BLaER1 (cell line): ENCODE measurements at regions not wholly inside any gene's neighbourhood (a gene's known extent, or its start where the extent isn't known, plus 50 kb on each side); places are given as distances from the start of the nearest gene placed in this dataset.

Experiments
- H3K27ac ChIP-seq: shearing (Covaris generic); formaldehyde crosslinking; 2 replicates; pipeline ENCODE4 v1.8.1; 2022
- H3K27me3 ChIP-seq: shearing (Covaris generic); formaldehyde crosslinking; 2 replicates; pipeline ENCODE4 v1.8.1; 2022
- H3K36me3 ChIP-seq: shearing (Covaris generic); formaldehyde crosslinking; 2 replicates; pipeline ENCODE4 v1.8.1; 2022
- H3K4me1 ChIP-seq: shearing (Covaris generic); formaldehyde crosslinking; 2 replicates; pipeline ENCODE4 v1.8.1; 2022
- H3K4me2 ChIP-seq: shearing (Covaris generic); formaldehyde crosslinking; 2 replicates; pipeline ENCODE4 v1.8.1; 2022
- H3K4me3 ChIP-seq: shearing (Covaris generic); formaldehyde crosslinking; 2 replicates; pipeline ENCODE4 v1.8.1; 2022
- H3K9ac ChIP-seq: shearing (Covaris generic); formaldehyde crosslinking; 2 replicates; pipeline ENCODE4 v1.8.1; 2022
- H3K9me3 ChIP-seq: shearing (Covaris generic); formaldehyde crosslinking; 2 replicates; pipeline ENCODE4 v1.8.1; 2022
- H4K20me1 ChIP-seq: shearing (Covaris generic); formaldehyde crosslinking; 2 replicates; pipeline ENCODE4 v1.8.1; 2022
- Cebpa-rat ChIP-seq: shearing (Covaris generic); IDR thresholded peaks from 2 replicates; pipeline ENCODE4 v1.8.1; 2022

- H3K27ac ChIP-seq = no peak overlapping the region
These were observed 94.8 kb downstream of the INHBB start for GRCh38 chr2:120440521-120441350.

GRCh38 chr2:120441351-120441700 lies 95.4 kb downstream of the INHBB start:
- Histone ChIP-seq H3K9ac (no peak overlapping the region), H3K36me3 (no peaks in the 10 kb centered on the region), H3K4me3 (no peak overlapping the region), H3K4me1 (peaks cover 24% of the 10 kb centered on the region), H4K20me1 (peaks cover 6% of the 10 kb centered on the region; the same call in 1 of the 2 replicates), H3K27me3 (peaks cover 45% of the 10 kb centered on the region), H3K27ac (no peak overlapping the region), H3K4me2 (no peak overlapping the region), H3K9me3 (peaks cover 16% of the 10 kb centered on the region)
- TF ChIP-seq Cebpa-rat = no peak

More at GRCh38 chr2:120440521-120441350, 94.8 kb downstream of the INHBB start:
- H3K9ac ChIP-seq = no peak overlapping the region
- peaks cover 6% of the 10 kb centered on the region; the same call in 1 of the 2 replicates for H4K20me1 ChIP-seq
- TF ChIP-seq Cebpa-rat = no peak
- no peak overlapping the region for H3K4me3 ChIP-seq
- peaks cover 16% of the 10 kb centered on the region for H3K9me3 ChIP-seq
- no peak overlapping the region for H3K4me2 ChIP-seq
- no peaks in the 10 kb centered on the region for H3K36me3 ChIP-seq
- H3K4me1 ChIP-seq = peaks cover 18% of the 10 kb centered on the region
- H3K27me3 ChIP-seq = peaks cover 45% of the 10 kb centered on the region

- peaks cover 16% of the 10 kb centered on the region for H3K9me3 ChIP-seq
- H3K4me2 ChIP-seq = no peak overlapping the region
- no peak overlapping the region for H3K27ac ChIP-seq
- TF ChIP-seq Cebpa-rat = no peak
- no peaks in the 10 kb centered on the region for H3K36me3 ChIP-seq
- H3K4me3 ChIP-seq = no peak overlapping the region
- H3K9ac ChIP-seq = no peak overlapping the region
- H3K27me3 ChIP-seq = peaks cover 45% of the 10 kb centered on the region
- H3K4me1 ChIP-seq = peaks cover 26% of the 10 kb centered on the region
- peaks cover 6% of the 10 kb centered on the region; the same call in 1 of the 2 replicates for H4K20me1 ChIP-seq
These were observed 96.0 kb downstream of the INHBB start for GRCh38 chr2:120441744-120442471.

GRCh38 chr2:120442541-120442922 lies 96.6 kb downstream of the INHBB start:
- Histone ChIP-seq H3K9ac (no peak overlapping the region), H3K27ac (no peak overlapping the region)

GRCh38 chr2:120442923-120443571 lies 97.1 kb downstream of the INHBB start:
- H3K9ac ChIP-seq = no peak overlapping the region
- H3K4me2 ChIP-seq = no peak overlapping the region
- H3K27me3 ChIP-seq = peaks cover 45% of the 10 kb centered on the region
- H3K36me3 ChIP-seq = no peaks in the 10 kb centered on the region
- H3K27ac ChIP-seq = no peak overlapping the region
- H4K20me1 ChIP-seq = peaks cover 6% of the 10 kb centered on the region; the same call in 1 of the 2 replicates
- no peak overlapping the region for H3K4me3 ChIP-seq
- H3K9me3 ChIP-seq = peaks cover 16% of the 10 kb centered on the region
- peaks cover 26% of the 10 kb centered on the region for H3K4me1 ChIP-seq
- no peak for TF ChIP-seq Cebpa-rat

More at GRCh38 chr2:120442541-120442922, 96.6 kb downstream of the INHBB start:
- Histone ChIP-seq H3K4me1 (peaks cover 26% of the 10 kb centered on the region), H3K36me3 (no peaks in the 10 kb centered on the region), H3K4me3 (no peak overlapping the region), H3K9me3 (peaks cover 16% of the 10 kb centered on the region), H3K4me2 (no peak overlapping the region), H3K27me3 (peaks cover 45% of the 10 kb centered on the region), H4K20me1 (peaks cover 6% of the 10 kb centered on the region; the same call in 1 of the 2 replicates)
- TF ChIP-seq Cebpa-rat = no peak

- Histone ChIP-seq H4K20me1 (peaks cover 6% of the 10 kb centered on the region; the same call in 1 of the 2 replicates), H3K9me3 (peaks cover 16% of the 10 kb centered on the region), H3K4me3 (no peak overlapping the region), H3K9ac (no peak overlapping the region), H3K27me3 (peaks cover 45% of the 10 kb centered on the region), H3K4me2 (no peak overlapping the region), H3K4me1 (peaks cover 19% of the 10 kb centered on the region), H3K27ac (no peak overlapping the region), H3K36me3 (no peaks in the 10 kb centered on the region)
- no peak for TF ChIP-seq Cebpa-rat
These were observed 98.0 kb downstream of the INHBB start for GRCh38 chr2:120443946-120444345.

GRCh38 chr2:120444691-120445240 lies 98.8 kb downstream of the INHBB start:
- H4K20me1 ChIP-seq = peaks cover 6% of the 10 kb centered on the region; the same call in 1 of the 2 replicates
- H3K27ac ChIP-seq = no peak overlapping the region
- no peak for TF ChIP-seq Cebpa-rat
- H3K4me3 ChIP-seq = no peak overlapping the region
- H3K36me3 ChIP-seq = no peaks in the 10 kb centered on the region
- H3K9me3 ChIP-seq = peaks cover 16% of the 10 kb centered on the region
- peaks cover 45% of the 10 kb centered on the region for H3K27me3 ChIP-seq
- no peak overlapping the region for H3K4me2 ChIP-seq
- H3K4me1 ChIP-seq = peaks cover 11% of the 10 kb centered on the region
- no peak overlapping the region for H3K9ac ChIP-seq

GRCh38 chr2:120445449-120446143 lies 99.7 kb downstream of the INHBB start:
- peaks cover 16% of the 10 kb centered on the region for H3K9me3 ChIP-seq
- H4K20me1 ChIP-seq = peaks cover 6% of the 10 kb centered on the region; the same call in 1 of the 2 replicates
- H3K4me3 ChIP-seq = no peak overlapping the region
- no peak for TF ChIP-seq Cebpa-rat
- peaks cover 38% of the 10 kb centered on the region for H3K27me3 ChIP-seq
- peak overlapping the region; percentile 32; the same call in 1 of the 2 replicates for H3K4me2 ChIP-seq
- H3K9ac ChIP-seq = no peak overlapping the region
- no peak overlapping the region for H3K27ac ChIP-seq
- no peaks in the 10 kb centered on the region for H3K36me3 ChIP-seq
- H3K4me1 ChIP-seq = peaks cover 9% of the 10 kb centered on the region
